Endothelial cell of umbilical vein (primary cell): ENCODE measurements at regions not wholly inside any gene's neighbourhood (a gene's known extent, or its start where the extent isn't known, plus 50 kb on each side); places are given as distances from the start of the nearest gene placed in this dataset.

ENCODE experiments used
- BruUV-seq: library from RNA; stranded (reverse); fragments of 400-500 nt; replicated peaks from 2 replicates; lab custom pipeline; 2021; lab: Mats Ljungman, UMichigan
- CTCF ChIA-PET: fragments of 300-600, 350-600 bp; sonication (Branson Sonifier 250); formaldehyde crosslinking; loops from one replicate; lab custom pipeline; 2021; ENCODE audit warnings: antibody characterized with exemption, inconsistent platforms; lab: Charles Lee
- POLR2A ChIA-PET: fragments of 300-600, 350-600 bp; sonication (Branson Sonifier 250); formaldehyde crosslinking; loops from one replicate; lab custom pipeline; 2021; ENCODE audit warnings: antibody characterized with exemption, inconsistent platforms; lab: Charles Lee
- DNase-seq: peaks from one replicate; pipeline ENCODE4 v3.0.0-alpha.2; 2011; ENCODE audit warnings: low read depth, low spot score
- FAIRE-seq: peaks from 2 replicates; lab custom pipeline; 2011; peaks lifted over from hg19 to GRCh38; lab: Jason Lieb, UNC
- H2AFZ ChIP-seq: 2 replicates; pipeline ENCODE4 v1.6.0; 2012; ENCODE audit warnings: low read depth, low read length, control low read depth, inconsistent platforms
- H3K27ac ChIP-seq: 2 replicates; pipeline ENCODE4 v1.5.1; 2011; ENCODE audit warnings: low read depth, mild to moderate bottlenecking, control low read depth, low read length, moderate library complexity; ENCODE audit not compliant: insufficient read depth
- H3K27me3 ChIP-seq, 2 experiments: 2 replicates each; pipeline versions ENCODE4 v1.6.0 to v1.6.1; 2011; ENCODE audit warnings: low read length in 2 of 2, mixed read lengths in 1 of 2; ENCODE audit not compliant: control insufficient read depth in 2 of 2, insufficient read depth in 2 of 2
- H3K36me3 ChIP-seq, 2 experiments: 2 replicates in 1 of 2; 3 replicates in 1 of 2; pipeline ENCODE4 v1.5.1; 2011; ENCODE audit warnings: low read length in 2 of 2, mild to moderate bottlenecking in 1 of 2, moderate library complexity in 1 of 2; ENCODE audit not compliant: control insufficient read depth in 2 of 2, insufficient read depth in 2 of 2; ENCODE audit errors: extremely low read depth in 1 of 2
- H3K4me1 ChIP-seq: 3 replicates; pipeline ENCODE4 v1.5.1; 2011; ENCODE audit warnings: mild to moderate bottlenecking, low read length; ENCODE audit not compliant: control insufficient read depth, insufficient read depth; ENCODE audit errors: extremely low read depth
- H3K4me2 ChIP-seq: 2 replicates; pipeline ENCODE4 v1.6.1; 2011; ENCODE audit warnings: low read length, control low read depth, mixed read lengths; ENCODE audit not compliant: insufficient read depth
- H3K4me3 ChIP-seq, 3 experiments: fragments of 200-600 bp in 1 of 3; sonication (generic), shearing (Covaris generic) in 1 of 3; replicated peaks in 1 of 3; 2 replicates each; pipeline ENCODE4 v1.5.1; 2011 to 2016; ENCODE audit warnings: control low read depth in 3 of 3, low read length in 3 of 3, mild to moderate bottlenecking in 2 of 3, inconsistent platforms in 1 of 3, low read depth in 1 of 3, moderate library complexity in 1 of 3; ENCODE audit not compliant: insufficient read depth in 1 of 3
- H3K79me2 ChIP-seq: 2 replicates; pipeline ENCODE4 v1.6.0; 2012; ENCODE audit warnings: low read length, inconsistent platforms; ENCODE audit not compliant: control insufficient read depth, insufficient read depth
- H3K9ac ChIP-seq: replicated peaks from 2 replicates; pipeline ENCODE3; 2011; ENCODE audit warnings: low read length, control low read depth; ENCODE audit not compliant: insufficient read depth; ENCODE audit errors: extremely low read depth
- H3K9me1 ChIP-seq: replicated peaks from 3 replicates; pipeline ENCODE4 v1.6.0; 2011; ENCODE audit warnings: mild to moderate bottlenecking, low read length; ENCODE audit not compliant: control insufficient read depth, insufficient read depth; ENCODE audit errors: extremely low read depth
- H3K9me3 ChIP-seq: replicated peaks from 2 replicates; pipeline ENCODE4 v1.5.1; 2012; ENCODE audit warnings: low read length, inconsistent platforms; ENCODE audit not compliant: control insufficient read depth, insufficient read depth
- H4K20me1 ChIP-seq: replicated peaks from 2 replicates; pipeline ENCODE3; 2011; ENCODE audit warnings: mild to moderate bottlenecking, low read length; ENCODE audit not compliant: control insufficient read depth, insufficient read depth; ENCODE audit errors: extremely low read depth
- CTCF ChIP-seq, 2 donors: IDR thresholded peaks; 1 replicate in 1 of 2; 2 replicates in 1 of 2; pipeline ENCODE4 v1.5.1; 2011; ENCODE audit warnings: low read length in 2 of 2, mild to moderate bottlenecking in 2 of 2, moderate library complexity in 2 of 2, control low read depth in 1 of 2, inconsistent platforms in 1 of 2, low read depth in 1 of 2; ENCODE audit not compliant: insufficient read depth in 1 of 2; ENCODE audit errors: extremely low read depth in 1 of 2
- EZH2 ChIP-seq: IDR thresholded peaks from 2 replicates; pipeline ENCODE4 v1.6.1; 2012; ENCODE audit warnings: borderline replicate concordance, low read depth, mild to moderate bottlenecking, moderate library complexity, low read length, inconsistent platforms; ENCODE audit not compliant: severe bottlenecking
- FOS ChIP-seq: IDR thresholded peaks from 2 replicates; pipeline ENCODE4 v1.6.1; 2011; ENCODE audit warnings: mild to moderate bottlenecking, low read length, moderate library complexity, borderline replicate concordance; ENCODE audit not compliant: insufficient read depth
- GATA2 ChIP-seq: IDR thresholded peaks from 2 replicates; pipeline ENCODE4 v1.7.0; 2011; ENCODE audit warnings: low read depth, mild to moderate bottlenecking, moderate library complexity, mixed read lengths, low read length; ENCODE audit not compliant: insufficient read length, insufficient read depth
- JUN ChIP-seq: IDR thresholded peaks from 2 replicates; pipeline ENCODE4 v1.6.1; 2011; ENCODE audit warnings: borderline replicate concordance, low read depth; ENCODE audit not compliant: insufficient read length, insufficient read depth
- MYC ChIP-seq: IDR thresholded peaks from one replicate; pipeline ENCODE4 v1.6.1; 2011; ENCODE audit warnings: mild to moderate bottlenecking, low read depth, low read length
- POLR2A ChIP-seq: IDR thresholded peaks from 2 replicates; pipeline ENCODE4 v1.6.1; 2012; ENCODE audit warnings: low read depth, mild to moderate bottlenecking, control low read depth, low read length
- POLR2AphosphoS5 ChIP-seq: IDR thresholded peaks from 2 replicates; pipeline ENCODE4 v1.6.1; 2012; ENCODE audit warnings: low read depth, mild to moderate bottlenecking, control low read depth, low read length, moderate library complexity; ENCODE audit not compliant: insufficient read depth
- dilution Hi-C: fragments of 300-500 bp; cut with MboI; formaldehyde crosslinking; loops from one replicate; pipeline ENCODE4 v1.15.0; 2019; ENCODE audit warnings: low sequenced_read_pairs; ENCODE audit not compliant: extremely low pct_ligation_motif_present
- intact Hi-C: fragments of 100-400 bp; cut with micrococcal nuclease; formaldehyde crosslinking; loops from one replicate; pipeline ENCODE4 v1.10.0; 2022
- TF ChIP-seq, protein P1 (sequence below): IDR thresholded peaks from 2 replicates; pipeline ENCODE4 v1.6.1; 2011; ENCODE audit not compliant: insufficient read depth, insufficient read length

DNA sequence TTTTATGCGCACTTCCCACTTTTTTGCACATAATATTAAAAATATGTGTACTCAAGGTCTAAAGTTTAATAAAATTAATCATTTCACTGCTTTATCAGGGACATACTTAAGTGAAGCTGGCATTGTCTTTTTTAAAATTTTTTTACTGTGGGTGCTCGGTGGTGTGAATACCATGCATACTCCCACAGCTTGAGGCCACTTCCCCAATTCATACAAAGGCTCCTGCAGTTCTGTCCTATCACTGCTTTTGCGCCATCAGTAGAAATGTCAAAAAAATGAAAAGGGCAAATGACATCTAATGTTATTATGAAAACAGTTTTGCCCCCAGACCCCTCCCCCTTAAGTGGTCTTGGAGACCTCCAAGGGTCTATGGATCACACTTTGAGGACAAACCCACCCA lies 464.1 kb upstream of the ARID1B start:
- no peaks in the 10 kb centered on the region for H3K79me2 ChIP-seq
- H3K27me3 ChIP-seq, result no peaks in the 10 kb centered on the region
- no peak overlapping the region for H2AFZ ChIP-seq
- dilution Hi-C loops, result no loop called here
- no peaks in the 10 kb centered on the region for H4K20me1 ChIP-seq
- TF ChIP-seq MYC (no peak), FOS (no peak), POLR2AphosphoS5 (no peak), CTCF (IDR thresholded peaks at IDR 0.05; ENCODE audit: extremely low read depth in 1 of 2, insufficient read depth in 1 of 2, low read depth in 1 of 2, low read length in 2 of 2) (no peak), EZH2 (no peak), GATA2 (no peak), POLR2A (no peak), JUN (no peak)
- TF ChIP-seq, protein P1, sequence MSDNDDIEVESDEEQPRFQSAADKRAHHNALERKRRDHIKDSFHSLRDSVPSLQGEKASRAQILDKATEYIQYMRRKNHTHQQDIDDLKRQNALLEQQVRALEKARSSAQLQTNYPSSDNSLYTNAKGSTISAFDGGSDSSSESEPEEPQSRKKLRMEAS, result no peak
- H3K4me2 ChIP-seq, result no peak overlapping the region
- no peaks in the 10 kb centered on the region for H3K9me1 ChIP-seq
- no TSS peak for BruUV-seq
- no peak overlapping the region for H3K9ac ChIP-seq
- ChIA-PET POLR2A (no interaction called here), CTCF (no interaction called here)
- no peaks in the 10 kb centered on the region for H3K9me3 ChIP-seq
- intact Hi-C loops, result no loop called here
- H3K36me3 ChIP-seq, result no peaks in the 10 kb centered on the region
- FAIRE-seq (no peak), DNase-seq (no peak)
- H3K4me1 ChIP-seq, result no peaks in the 10 kb centered on the region
- no peak overlapping the region for H3K27ac ChIP-seq
- no peak overlapping the region for H3K4me3 ChIP-seq
